ENCODE measurements at regions not wholly inside any gene's neighbourhood (a gene's known extent, or its start where the extent isn't known, plus 50 kb on each side); places are given as distances from the start of the nearest gene placed in this dataset.
"Not testable (repeated sequence)": the region's sequence is repeated elsewhere in the genome, so short reads cannot be mapped to it uniquely, and the experiment has no call there.

DNA sequence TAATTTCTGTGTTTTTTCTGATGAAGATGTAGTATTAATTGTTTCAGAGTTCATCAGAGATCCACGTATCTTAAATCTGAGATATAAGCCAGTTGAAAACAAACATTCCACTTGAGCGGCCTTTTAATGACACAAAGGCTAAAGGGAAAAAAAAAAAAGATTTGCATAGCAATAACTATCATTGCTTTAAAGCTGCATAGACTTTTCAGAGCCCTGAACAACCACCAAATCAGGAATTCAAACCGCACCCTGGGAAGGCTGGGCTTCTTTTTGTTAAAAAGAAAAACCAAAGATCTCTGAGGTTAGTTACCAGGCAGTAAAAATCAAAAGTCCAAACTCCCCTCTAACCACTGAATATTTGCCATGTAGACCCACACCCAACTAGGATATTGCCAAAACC is 206.0 kb downstream of the HHIP start:
- CTCF ChIA-PET, result no interaction called here

DNA sequence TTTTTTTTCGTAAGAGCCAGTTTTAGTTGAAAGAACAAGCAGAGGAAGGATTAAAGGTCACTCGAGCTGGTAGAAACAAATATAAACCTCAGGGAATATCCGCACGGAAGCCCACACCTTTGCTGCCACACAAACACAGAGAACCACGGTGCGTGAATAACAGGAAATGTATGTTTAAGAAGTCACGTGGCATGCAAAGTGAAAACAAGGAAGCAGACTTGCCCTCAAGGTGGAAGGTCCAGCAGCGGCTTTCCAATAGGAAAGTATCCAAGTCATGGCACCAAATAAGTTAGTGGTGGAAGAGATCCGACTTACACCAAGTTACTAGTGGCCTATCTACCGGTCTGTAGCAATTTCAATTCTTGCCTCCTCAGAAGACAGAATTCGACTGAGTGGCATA is 215.5 kb downstream of the HHIP start:
- TF ChIP-seq, protein P1, sequence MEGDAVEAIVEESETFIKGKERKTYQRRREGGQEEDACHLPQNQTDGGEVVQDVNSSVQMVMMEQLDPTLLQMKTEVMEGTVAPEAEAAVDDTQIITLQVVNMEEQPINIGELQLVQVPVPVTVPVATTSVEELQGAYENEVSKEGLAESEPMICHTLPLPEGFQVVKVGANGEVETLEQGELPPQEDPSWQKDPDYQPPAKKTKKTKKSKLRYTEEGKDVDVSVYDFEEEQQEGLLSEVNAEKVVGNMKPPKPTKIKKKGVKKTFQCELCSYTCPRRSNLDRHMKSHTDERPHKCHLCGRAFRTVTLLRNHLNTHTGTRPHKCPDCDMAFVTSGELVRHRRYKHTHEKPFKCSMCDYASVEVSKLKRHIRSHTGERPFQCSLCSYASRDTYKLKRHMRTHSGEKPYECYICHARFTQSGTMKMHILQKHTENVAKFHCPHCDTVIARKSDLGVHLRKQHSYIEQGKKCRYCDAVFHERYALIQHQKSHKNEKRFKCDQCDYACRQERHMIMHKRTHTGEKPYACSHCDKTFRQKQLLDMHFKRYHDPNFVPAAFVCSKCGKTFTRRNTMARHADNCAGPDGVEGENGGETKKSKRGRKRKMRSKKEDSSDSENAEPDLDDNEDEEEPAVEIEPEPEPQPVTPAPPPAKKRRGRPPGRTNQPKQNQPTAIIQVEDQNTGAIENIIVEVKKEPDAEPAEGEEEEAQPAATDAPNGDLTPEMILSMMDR (IDR thresholded peaks at IDR 0.05; ENCODE audit: insufficient read depth, low read length, missing control alignments), result no peak
- DNase-seq (ENCODE audit: low read depth, low spot score), result no peak
- ChIA-PET POLR2A (no interaction called here), CTCF (no interaction called here)
- H3K4me3 ChIP-seq (ENCODE audit: low read depth, low read length), result no peak overlapping the region

More for the DNA sequence above, 206.0 kb downstream of the HHIP start:
- TF ChIP-seq, protein P1 (IDR thresholded peaks at IDR 0.05; ENCODE audit: insufficient read depth, low read length, missing control alignments), result no peak
- POLR2A ChIA-PET, result no interaction called here
- H3K4me3 ChIP-seq (ENCODE audit: low read depth, low read length), result no peak overlapping the region
- DNase-seq (ENCODE audit: low read depth, low spot score), result no peak

DNA sequence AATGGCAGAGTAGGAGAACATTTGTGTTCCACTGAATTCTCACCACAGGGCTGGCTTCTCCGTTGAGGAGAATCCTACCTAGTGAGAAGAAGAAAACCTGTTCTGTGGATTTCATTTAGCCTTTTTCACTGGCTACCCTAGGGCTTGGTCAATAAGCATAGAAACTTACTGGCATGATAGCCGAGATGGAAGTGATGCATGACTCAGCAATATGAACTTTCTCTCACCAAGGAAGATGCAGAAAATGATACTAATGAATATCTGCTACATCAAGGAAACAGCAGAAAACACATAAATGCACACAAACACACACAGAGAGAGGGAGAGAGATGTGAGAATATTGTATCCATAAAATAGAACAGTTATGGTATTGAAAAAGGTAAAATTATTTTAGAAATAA is 216.3 kb downstream of the HHIP start:
- POLR2A ChIA-PET, result no interaction called here
- H3K4me3 ChIP-seq (ENCODE audit: low read depth, low read length), result no peak overlapping the region
- CTCF ChIA-PET, result no interaction called here
- DNase-seq (ENCODE audit: low read depth, low spot score), result no peak
- TF ChIP-seq, protein P1 (IDR thresholded peaks at IDR 0.05; ENCODE audit: insufficient read depth, low read length, missing control alignments), result no peak

DNA sequence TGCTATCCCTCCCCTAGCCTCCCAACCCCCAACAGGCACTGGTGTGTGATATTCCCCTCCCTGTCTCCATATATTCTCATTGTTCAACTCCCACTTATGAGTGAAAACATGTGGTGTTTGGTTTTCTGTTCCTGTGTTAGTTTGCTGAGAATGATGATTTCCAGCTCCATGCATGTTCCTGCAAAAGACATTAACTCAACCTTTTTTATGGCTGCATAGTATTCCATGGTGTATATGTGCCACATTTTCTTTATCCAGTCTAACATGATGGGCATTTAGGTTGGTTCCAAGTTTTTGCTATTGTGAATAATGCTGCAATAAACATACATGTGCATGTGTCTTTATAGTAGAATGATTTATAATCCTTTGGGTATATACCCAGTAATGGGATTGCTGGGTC is 218.9 kb downstream of the HHIP start:
- DNase-seq (ENCODE audit: low read depth, low spot score); POLR2A ChIA-PET; CTCF ChIA-PET; H3K4me3 ChIP-seq (ENCODE audit: low read depth, low read length): not testable (repeated sequence)

DNA sequence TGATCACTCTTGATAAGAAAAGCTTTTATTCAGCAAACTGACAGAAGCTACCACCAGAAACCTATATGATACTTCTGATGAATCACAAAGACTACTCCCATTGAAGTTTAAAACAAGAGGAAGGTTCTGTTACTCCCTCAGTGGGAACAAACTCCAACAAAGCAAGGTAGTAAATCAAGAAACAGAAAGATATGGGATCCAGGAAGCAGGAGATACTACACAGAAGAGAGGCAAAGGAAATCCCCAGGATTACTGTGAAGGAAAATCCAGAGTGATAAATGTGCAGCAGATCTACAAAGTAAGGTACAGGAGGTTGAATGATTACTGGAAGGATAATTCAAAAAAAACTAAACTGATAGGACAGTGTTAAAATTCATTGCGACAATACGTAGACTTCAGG is 222.4 kb downstream of the HHIP start:
- ChIA-PET CTCF (no interaction called here), POLR2A (no interaction called here)
- DNase-seq (ENCODE audit: low read depth, low spot score), result no peak
- TF ChIP-seq, protein P1 (IDR thresholded peaks at IDR 0.05; ENCODE audit: insufficient read depth, low read length, missing control alignments), result no peak
- H3K4me3 ChIP-seq (ENCODE audit: low read depth, low read length), result no peak overlapping the region

DNA sequence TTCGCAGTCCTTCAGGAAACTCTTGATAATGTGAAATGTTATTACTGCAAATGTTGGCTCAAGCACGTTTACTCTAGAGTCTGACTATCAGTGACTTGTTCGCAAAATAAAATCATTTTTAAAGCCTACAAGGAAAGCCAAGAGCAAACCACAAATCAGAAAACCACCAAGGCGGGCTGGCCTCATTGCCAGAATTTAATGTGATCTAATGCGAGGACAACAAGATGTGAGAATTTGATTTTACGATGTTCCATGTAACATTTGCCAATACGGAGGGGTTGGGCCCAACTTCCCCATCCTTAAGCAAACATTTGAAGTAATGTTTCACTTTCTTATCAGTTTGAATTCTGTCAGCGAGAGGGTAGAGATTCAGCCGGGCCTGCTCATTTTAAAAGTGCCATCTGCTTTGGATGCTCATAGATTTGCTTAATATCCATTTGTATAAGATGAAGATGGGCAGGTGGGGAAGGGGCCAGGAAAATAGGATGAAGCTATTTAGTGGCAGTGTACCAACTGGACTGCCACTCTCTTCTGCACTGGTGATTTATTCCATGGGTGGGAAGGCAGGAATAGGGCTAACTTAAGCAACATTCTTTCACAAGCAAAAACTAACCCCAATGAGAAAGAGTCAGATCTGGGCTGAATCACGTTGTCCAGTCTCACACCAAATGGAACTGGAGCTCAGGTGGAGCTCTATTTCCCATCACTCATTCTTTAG is 225.3 kb downstream of the ANAPC10 start:
- no peak for DNase-seq (ENCODE audit: low read depth, low spot score)
- ChIA-PET CTCF (no interaction called here), POLR2A (no interaction called here)
- TF ChIP-seq, protein P1 (IDR thresholded peaks at IDR 0.05; ENCODE audit: insufficient read depth, low read length, missing control alignments), result no peak
- no peak overlapping the region for H3K4me3 ChIP-seq (ENCODE audit: low read depth, low read length)
